Lower leg skin (tissue), 3 donors: ENCODE measurements at regions not wholly inside any gene's neighbourhood (a gene's known extent, or its start where the extent isn't known, plus 50 kb on each side); places are given as distances from the start of the nearest gene placed in this dataset.

ENCODE experiments used
- POLR2A ChIP-seq, 2 donors: fragments of 450-650 bp; IDR thresholded peaks; one replicate each; pipeline ENCODE4 v1.6.1; 2016 to 2017; ENCODE audit warnings: antibody characterized with exemption in 2 of 2, mild to moderate bottlenecking in 1 of 2, moderate library complexity in 1 of 2
- TF ChIP-seq, protein P1 (sequence below), 3 donors: fragments of 450-650 bp; IDR thresholded peaks; one replicate each; pipeline ENCODE4 v1.5.1; 2016; ENCODE audit warnings: antibody characterized with exemption in 3 of 3, mild to moderate bottlenecking in 3 of 3, moderate library complexity in 2 of 3

GRCh38 chr6:27605401-27606342 lies 132.8 kb upstream of the ZNF184 start:
- TF ChIP-seq, protein P1, sequence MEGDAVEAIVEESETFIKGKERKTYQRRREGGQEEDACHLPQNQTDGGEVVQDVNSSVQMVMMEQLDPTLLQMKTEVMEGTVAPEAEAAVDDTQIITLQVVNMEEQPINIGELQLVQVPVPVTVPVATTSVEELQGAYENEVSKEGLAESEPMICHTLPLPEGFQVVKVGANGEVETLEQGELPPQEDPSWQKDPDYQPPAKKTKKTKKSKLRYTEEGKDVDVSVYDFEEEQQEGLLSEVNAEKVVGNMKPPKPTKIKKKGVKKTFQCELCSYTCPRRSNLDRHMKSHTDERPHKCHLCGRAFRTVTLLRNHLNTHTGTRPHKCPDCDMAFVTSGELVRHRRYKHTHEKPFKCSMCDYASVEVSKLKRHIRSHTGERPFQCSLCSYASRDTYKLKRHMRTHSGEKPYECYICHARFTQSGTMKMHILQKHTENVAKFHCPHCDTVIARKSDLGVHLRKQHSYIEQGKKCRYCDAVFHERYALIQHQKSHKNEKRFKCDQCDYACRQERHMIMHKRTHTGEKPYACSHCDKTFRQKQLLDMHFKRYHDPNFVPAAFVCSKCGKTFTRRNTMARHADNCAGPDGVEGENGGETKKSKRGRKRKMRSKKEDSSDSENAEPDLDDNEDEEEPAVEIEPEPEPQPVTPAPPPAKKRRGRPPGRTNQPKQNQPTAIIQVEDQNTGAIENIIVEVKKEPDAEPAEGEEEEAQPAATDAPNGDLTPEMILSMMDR (IDR thresholded peaks at IDR 0.05) = no peak
- TF ChIP-seq POLR2A (IDR thresholded peaks at IDR 0.05) = no peak
